H1 (cell line): ENCODE measurements at regions not wholly inside any gene's neighbourhood (a gene's known extent, or its start where the extent isn't known, plus 50 kb on each side); places are given as distances from the start of the nearest gene placed in this dataset.
"Not testable (repeated sequence)": the region's sequence is repeated elsewhere in the genome, so short reads cannot be mapped to it uniquely, and the experiment has no call there.

Experiments used
- CTCF ChIA-PET: fragments of 300-600 bp; sonication (Branson Sonifier 250); formaldehyde crosslinking; loops from one replicate; lab custom pipeline; 2021; ENCODE audit not compliant: partially characterized antibody; lab: Charles Lee
- POLR2A ChIA-PET: fragments of 300-600 bp; sonication (Branson Sonifier 250); formaldehyde crosslinking; loops from one replicate; lab custom pipeline; 2021; ENCODE audit warnings: inconsistent platforms; ENCODE audit not compliant: partially characterized antibody; lab: Charles Lee
- DNase-seq, 2 experiments: peaks; one replicate each; pipeline versions ENCODE4 v3.0.0 to v3.0.0-alpha.2; 2010 to 2022; ENCODE audit warnings: low spot score in 2 of 2, low read depth in 1 of 2, mixed read lengths in 1 of 2
- FAIRE-seq: peaks from 2 replicates; lab custom pipeline; 2011; peaks lifted over from hg19 to GRCh38; lab: Jason Lieb, UNC
- H2AFZ ChIP-seq: 2 replicates; pipeline ENCODE4 v1.8.1; 2012; ENCODE audit warnings: low read length, inconsistent platforms
- H2AK5ac ChIP-seq: 2 replicates; pipeline ENCODE4 v1.6.1; 2013; ENCODE audit warnings: low read depth, low read length
- H2BK120ac ChIP-seq: replicated peaks from 2 replicates; pipeline ENCODE3; 2013; ENCODE audit warnings: low read depth, low read length, inconsistent platforms
- H2BK12ac ChIP-seq: 2 replicates; pipeline ENCODE4 v1.6.1; 2013; ENCODE audit warnings: low read depth, low read length
- H2BK15ac ChIP-seq: 2 replicates; pipeline ENCODE4 v1.6.1; 2013; ENCODE audit warnings: low read length
- H2BK20ac ChIP-seq: 2 replicates; pipeline ENCODE4 v1.6.1; 2013; ENCODE audit warnings: low read length
- H2BK5ac ChIP-seq: 2 replicates; pipeline ENCODE4 v1.6.1; 2013; ENCODE audit warnings: low read depth, low read length
- H3K14ac ChIP-seq: 2 replicates; pipeline ENCODE4 v1.6.1; 2013; ENCODE audit warnings: inconsistent platforms; ENCODE audit not compliant: insufficient read length
- H3K18ac ChIP-seq: 2 replicates; pipeline ENCODE4 v1.6.1; 2013; ENCODE audit warnings: low read length; ENCODE audit errors: extremely low read depth
- H3K23ac ChIP-seq: 2 replicates; pipeline ENCODE4 v1.6.1; 2013; ENCODE audit warnings: inconsistent platforms; ENCODE audit not compliant: insufficient read length
- H3K23me2 ChIP-seq: 2 replicates; pipeline ENCODE4 v1.6.1; 2013; ENCODE audit warnings: low read depth, low read length
- H3K27ac ChIP-seq: 2 replicates; pipeline ENCODE4 v1.6.1; 2011; ENCODE audit warnings: low read depth, low read length, inconsistent platforms
- H3K27me3 ChIP-seq, 4 experiments: replicated peaks in 1 of 4; 1 replicate in 1 of 4; 2 replicates in 3 of 4; pipeline versions ENCODE4 v1.6.1 to v1.8.1; 2011 to 2013; ENCODE audit warnings: low read length in 3 of 4, mild to moderate bottlenecking in 3 of 4, inconsistent platforms in 2 of 4, mixed read lengths in 2 of 4, moderate library complexity in 1 of 4; ENCODE audit not compliant: control insufficient read depth in 3 of 4, insufficient read depth in 3 of 4; ENCODE audit errors: extremely low read depth in 1 of 4
- H3K36me3 ChIP-seq, 4 experiments: 2 replicates each; pipeline versions ENCODE4 v1.6.1 to v1.8.1; 2011 to 2013; ENCODE audit warnings: mild to moderate bottlenecking in 4 of 4, low read length in 3 of 4, moderate library complexity in 2 of 4, control low read depth in 1 of 4, inconsistent platforms in 1 of 4; ENCODE audit not compliant: insufficient read depth in 4 of 4, control insufficient read depth in 2 of 4
- H3K4ac ChIP-seq: replicated peaks from 2 replicates; pipeline ENCODE3; 2013; ENCODE audit warnings: low read length, low read depth, mixed read lengths, inconsistent platforms; ENCODE audit not compliant: insufficient read length
- H3K4me1 ChIP-seq, 4 experiments: replicated peaks in 1 of 4; 1 replicate in 1 of 4; 2 replicates in 3 of 4; pipeline versions ENCODE4 v1.6.1 to v1.8.1; 2011 to 2013; ENCODE audit warnings: low read length in 3 of 4, inconsistent platforms in 2 of 4, mixed read lengths in 1 of 4; ENCODE audit not compliant: insufficient read depth in 4 of 4, control insufficient read depth in 3 of 4
- H3K4me2 ChIP-seq, 2 experiments: 2 replicates each; pipeline versions ENCODE4 v1.6.1 to v1.8.1; 2011 to 2013; ENCODE audit warnings: low read depth in 2 of 2, low read length in 2 of 2, control low read depth in 1 of 2, inconsistent platforms in 1 of 2, mild to moderate bottlenecking in 1 of 2; ENCODE audit not compliant: insufficient read depth in 1 of 2
- H3K4me3 ChIP-seq, 4 experiments: fragments of 200-600, 300-600 bp in 1 of 4; sonication (generic), shearing (Covaris generic), sonication (Bioruptor Twin) in 1 of 4; 2 replicates each; pipeline versions ENCODE4 v1.5.1 to v1.8.1; 2011 to 2016; ENCODE audit warnings: low read length in 4 of 4, low read depth in 3 of 4, control low read depth in 2 of 4, inconsistent platforms in 2 of 4, mild to moderate bottlenecking in 2 of 4, mixed read lengths in 1 of 4, moderate library complexity in 1 of 4; ENCODE audit not compliant: insufficient read depth in 2 of 4; ENCODE audit errors: extremely low read depth in 1 of 4
- H3K56ac ChIP-seq: replicated peaks from 2 replicates; pipeline ENCODE3; 2013; ENCODE audit warnings: low read depth, mild to moderate bottlenecking, mixed read lengths, low read length, inconsistent platforms; ENCODE audit not compliant: insufficient read length
- H3K79me1 ChIP-seq: 2 replicates; pipeline ENCODE4 v1.6.1; 2013; ENCODE audit warnings: low read depth, low read length, control low read depth
- H3K79me2 ChIP-seq, 2 experiments: 2 replicates each; pipeline versions ENCODE4 v1.6.1 to v1.8.1; 2012 to 2013; ENCODE audit warnings: low read length in 2 of 2, mild to moderate bottlenecking in 2 of 2, inconsistent platforms in 1 of 2; ENCODE audit not compliant: insufficient read depth in 2 of 2, control insufficient read depth in 1 of 2
- H3K9ac ChIP-seq, 4 experiments: replicated peaks in 1 of 4; 1 replicate in 1 of 4; 2 replicates in 3 of 4; pipeline versions ENCODE4 v1.6.1 to v1.8.1; 2011 to 2013; ENCODE audit warnings: low read depth in 3 of 4, low read length in 3 of 4, control low read depth in 2 of 4, mild to moderate bottlenecking in 2 of 4, moderate library complexity in 2 of 4, inconsistent platforms in 1 of 4; ENCODE audit errors: extremely low read depth in 1 of 4
- H3K9me3 ChIP-seq, 2 experiments: 2 replicates each; pipeline versions ENCODE4 v1.6.1 to v1.8.1; 2012 to 2013; ENCODE audit warnings: mild to moderate bottlenecking in 2 of 2, moderate library complexity in 2 of 2, control low read depth in 1 of 2, inconsistent platforms in 1 of 2, low read depth in 1 of 2, low read length in 1 of 2, mixed read lengths in 1 of 2; ENCODE audit not compliant: insufficient read depth in 2 of 2
- H4K20me1 ChIP-seq, 2 experiments: replicated peaks in 1 of 2; 2 replicates each; pipeline versions ENCODE3 to v1.8.1; 2011 to 2013; ENCODE audit warnings: inconsistent platforms in 2 of 2, low read length in 2 of 2, mild to moderate bottlenecking in 1 of 2; ENCODE audit not compliant: insufficient read depth in 2 of 2, control insufficient read depth in 1 of 2
- H4K5ac ChIP-seq: 2 replicates; pipeline ENCODE4 v1.6.1; 2013; ENCODE audit warnings: low read length, low read depth, mixed read lengths, inconsistent platforms; ENCODE audit not compliant: insufficient read length
- H4K8ac ChIP-seq: 2 replicates; pipeline ENCODE4 v1.8.0; 2013; ENCODE audit warnings: mild to moderate bottlenecking, moderate library complexity, low read length, inconsistent platforms; ENCODE audit not compliant: insufficient read depth; ENCODE audit errors: extremely low read depth
- H4K91ac ChIP-seq: replicated peaks from 2 replicates; pipeline ENCODE3; 2013; ENCODE audit warnings: low read length, mixed read lengths, inconsistent platforms; ENCODE audit not compliant: insufficient read length
- CREB1 ChIP-seq: IDR thresholded peaks from 2 replicates; pipeline ENCODE4 v1.6.1; 2012; ENCODE audit warnings: inconsistent platforms
- GTF2F1 ChIP-seq: IDR thresholded peaks from 2 replicates; pipeline ENCODE4 v1.6.1; 2012; ENCODE audit warnings: low read depth, low read length, improper control_type of control experiment, borderline replicate concordance
- NANOG ChIP-seq: IDR thresholded peaks from 2 replicates; pipeline ENCODE4 v1.6.1; 2011; ENCODE audit warnings: low read length, low read depth, mild to moderate bottlenecking, inconsistent platforms; ENCODE audit not compliant: insufficient read depth, poor library complexity, severe bottlenecking
- WGBS, 2 experiments: shearing (Covaris generic) in 1 of 2; methylation state at CpG; one replicate each; pipeline versions ENCODE4 v1.1.6 to v1.1.7; 2013 to 2015; ENCODE audit warnings: low lambda C conversion rate in 2 of 2, mixed read lengths in 2 of 2, inconsistent platforms in 1 of 2, low coverage in 1 of 2, missing lambda C conversion rate in 1 of 2; ENCODE audit not compliant: insufficient replicate concordance in 2 of 2, insufficient coverage in 1 of 2, insufficient read length in 1 of 2; ENCODE audit errors: extremely low coverage in 1 of 2, missing lambda C conversion rate in 1 of 2; 5-methylcytosine and 5-hydroxymethylcytosine counted together
- TF ChIP-seq, protein P1 (sequence below): IDR thresholded peaks from 2 replicates; pipeline ENCODE4 v1.6.1; 2012; ENCODE audit warnings: inconsistent platforms

DNA sequence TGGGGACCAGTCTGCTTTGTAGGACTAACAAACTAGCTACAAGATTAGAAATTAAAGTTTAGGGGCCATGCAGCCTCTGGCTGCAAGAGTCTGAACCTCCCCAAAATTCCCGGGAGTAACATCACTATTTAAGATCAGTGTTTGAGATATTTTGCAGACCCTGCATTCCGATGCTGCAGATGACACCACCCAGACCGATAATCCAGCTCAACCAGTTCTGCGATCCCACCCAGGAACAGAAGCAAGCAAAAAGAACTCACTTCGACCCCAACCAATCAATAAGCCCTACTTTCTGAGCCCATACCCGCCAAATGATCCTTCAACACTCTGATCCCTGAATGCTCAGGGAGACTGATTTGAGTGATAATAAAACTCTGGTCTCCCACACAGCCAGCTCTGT lies 877.8 kb downstream of the FAT4 start (continued):
- no peak for TF ChIP-seq CREB1
- TF ChIP-seq NANOG, result no peak
- TF ChIP-seq, protein P1, sequence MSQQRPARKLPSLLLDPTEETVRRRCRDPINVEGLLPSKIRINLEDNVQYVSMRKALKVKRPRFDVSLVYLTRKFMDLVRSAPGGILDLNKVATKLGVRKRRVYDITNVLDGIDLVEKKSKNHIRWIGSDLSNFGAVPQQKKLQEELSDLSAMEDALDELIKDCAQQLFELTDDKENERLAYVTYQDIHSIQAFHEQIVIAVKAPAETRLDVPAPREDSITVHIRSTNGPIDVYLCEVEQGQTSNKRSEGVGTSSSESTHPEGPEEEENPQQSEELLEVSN, result no peak
- TF ChIP-seq GTF2F1, result no peak

DNA sequence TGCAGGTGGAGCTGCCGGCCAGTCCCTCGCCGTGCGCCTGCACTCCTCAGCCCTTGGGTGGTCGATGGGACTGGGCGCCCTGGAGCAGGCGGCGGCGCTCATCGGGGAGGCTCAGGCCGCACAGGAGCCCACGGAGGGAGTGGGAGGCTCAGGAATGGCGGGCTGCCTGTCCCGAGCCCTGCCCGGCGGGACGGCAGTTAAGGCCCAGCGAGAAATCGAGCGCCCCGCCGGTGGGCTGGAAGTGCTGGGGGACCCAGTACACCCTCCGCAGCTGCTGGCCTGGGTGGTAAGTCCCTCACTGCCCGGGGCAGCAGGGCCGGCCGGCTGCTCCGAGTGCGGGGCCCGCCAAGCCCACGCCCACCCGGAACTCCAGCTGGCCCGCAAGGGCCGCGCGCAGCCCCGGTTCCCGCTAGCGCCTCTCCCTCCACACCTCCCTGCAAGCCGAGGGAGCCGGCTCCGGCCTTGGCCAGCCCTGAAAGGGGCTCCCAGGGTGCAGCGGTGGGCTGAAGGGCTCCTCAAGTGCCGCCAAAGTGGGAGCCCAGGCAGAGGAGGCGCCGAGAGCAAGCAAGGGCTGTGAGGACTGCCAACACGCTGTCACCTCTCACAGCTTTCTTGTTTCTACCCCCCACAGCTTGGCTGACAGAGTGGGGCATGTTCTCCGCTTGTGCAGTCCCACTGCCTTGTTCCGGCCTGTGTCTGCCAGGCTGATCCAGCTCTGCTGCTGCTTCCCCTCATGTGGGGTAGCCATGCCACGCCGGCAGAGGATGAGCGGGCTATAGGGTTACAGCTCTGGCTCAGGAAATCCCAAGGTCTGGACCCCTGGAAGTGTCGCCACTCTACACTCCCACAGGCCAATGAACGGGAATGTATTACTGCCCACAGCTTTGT lies 886.7 kb downstream of the FAT4 start:
- POLR2A ChIA-PET, H3K79me1 ChIP-seq, H3K9me3 ChIP-seq, H2BK120ac ChIP-seq, H3K27ac ChIP-seq, H2AFZ ChIP-seq, H3K23ac ChIP-seq, H3K9ac ChIP-seq, H3K36me3 ChIP-seq, DNase-seq, H3K4me2 ChIP-seq, FAIRE-seq, H2BK12ac ChIP-seq, H4K20me1 ChIP-seq, H4K8ac ChIP-seq, H3K27me3 ChIP-seq, H3K14ac ChIP-seq, H3K23me2 ChIP-seq, H2BK5ac ChIP-seq, H2BK20ac ChIP-seq, H3K56ac ChIP-seq, H4K91ac ChIP-seq, H3K18ac ChIP-seq, H3K4ac ChIP-seq, H4K5ac ChIP-seq, H3K4me1 ChIP-seq, H2AK5ac ChIP-seq, H2BK15ac ChIP-seq, H3K4me3 ChIP-seq, H3K79me2 ChIP-seq: not testable (repeated sequence)
- CTCF ChIA-PET, result interaction anchor here (1.4 to 2.9 kb wide), 3 partner anchors 11 to 382 kb away, joined by 4 to 12 read pairs (median 10); no protein-coding TSS in a partner anchor
- WGBS, 2 experiments, result 95% methylated on average over 41 of the region's 53 CpGs; no CpG with 5 or more reads in 1 of the 2 experiments
